HS-5 (cell line): ENCODE measurements at regions not wholly inside any gene's neighbourhood (a gene's known extent, or its start where the extent isn't known, plus 50 kb on each side); places are given as distances from the start of the nearest gene placed in this dataset.
"Not testable (repeated sequence)": the region's sequence is repeated elsewhere in the genome, so short reads cannot be mapped to it uniquely, and the experiment has no call there.

Experiments
- DNase-seq: peaks from one replicate; pipeline ENCODE4 v3.0.0-alpha.2; 2012; ENCODE audit warnings: low read depth

- no peak for DNase-seq
Measured at GRCh38 chr15:45810201-45810600, 175.4 kb downstream of the SQOR start.

GRCh38 chr15:45812200-45812599 lies 177.4 kb downstream of the SQOR start:
- DNase-seq = no peak

GRCh38 chr15:45817578-45817977 lies 182.7 kb downstream of the SQOR start:
- DNase-seq = not testable (repeated sequence)

- DNase-seq = no peak
Measured at GRCh38 chr15:45821390-45821789, 186.6 kb downstream of the SQOR start.

- not testable (repeated sequence) for DNase-seq
Measured at GRCh38 chr15:45822968-45823367, 188.1 kb downstream of the SQOR start.

GRCh38 chr15:45827275-45827674 lies 192.4 kb downstream of the SQOR start:
- DNase-seq = no peak

GRCh38 chr15:45827766-45828165 lies 192.9 kb downstream of the SQOR start:
- no peak for DNase-seq

GRCh38 chr15:45829336-45830153 lies 194.7 kb downstream of the SQOR start:
- no peak for DNase-seq

- no peak for DNase-seq
Measured at GRCh38 chr15:45831787-45832186, 197.0 kb downstream of the SQOR start.

GRCh38 chr15:45834622-45835021 lies 199.8 kb downstream of the SQOR start:
- no peak for DNase-seq

GRCh38 chr15:45842151-45842550 lies 207.3 kb downstream of the SQOR start:
- no peak for DNase-seq

GRCh38 chr15:45847645-45848044 lies 212.8 kb downstream of the SQOR start:
- DNase-seq = no peak

GRCh38 chr15:45849136-45849535 lies 214.3 kb downstream of the SQOR start:
- DNase-seq = no peak

GRCh38 chr15:45854455-45855202 lies 219.8 kb downstream of the SQOR start:
- DNase-seq = no peak

- no peak for DNase-seq
Measured at GRCh38 chr15:45855210-45855906, 220.5 kb downstream of the SQOR start.

- peak; percentile 19 for DNase-seq
Measured at GRCh38 chr15:45855907-45856579, 221.2 kb downstream of the SQOR start.

- no peak for DNase-seq
Measured at GRCh38 chr15:45857291-45857690, 222.5 kb downstream of the SQOR start.

- no peak for DNase-seq
Measured at GRCh38 chr15:45858491-45858890, 223.7 kb downstream of the SQOR start.

- no peak for DNase-seq
Measured at GRCh38 chr15:45862034-45862433, 227.2 kb downstream of the SQOR start.

GRCh38 chr15:45863881-45864580 lies 229.2 kb downstream of the SQOR start:
- DNase-seq = no peak

GRCh38 chr15:45866616-45867015 lies 231.8 kb downstream of the SQOR start:
- no peak for DNase-seq

GRCh38 chr15:45867281-45867680 lies 232.5 kb downstream of the SQOR start:
- DNase-seq = no peak
